ENCODE measurements at regions not wholly inside any gene's neighbourhood (a gene's known extent, or its start where the extent isn't known, plus 50 kb on each side); places are given as distances from the start of the nearest gene placed in this dataset.

DNA sequence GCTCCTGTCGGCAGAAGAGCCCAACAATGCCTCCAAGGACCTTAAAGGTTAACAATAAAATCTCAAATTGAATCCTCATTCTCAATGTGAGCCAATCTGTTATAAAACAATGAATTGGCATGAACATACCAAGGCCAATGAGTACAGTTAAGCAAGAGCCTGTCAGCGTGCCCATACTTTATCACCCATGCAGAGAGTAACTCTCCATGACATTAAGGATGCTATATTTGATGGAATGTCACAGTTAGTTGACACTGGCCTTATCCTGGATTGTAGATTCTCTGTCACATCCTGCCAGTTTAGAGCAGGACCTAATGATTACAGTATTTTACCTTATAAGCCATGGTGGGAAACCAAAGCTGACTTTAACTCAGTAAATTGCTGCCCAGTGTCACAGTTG, 335.4 kb upstream of the MDFIC2 start:
- TF ChIP-seq, protein P1, sequence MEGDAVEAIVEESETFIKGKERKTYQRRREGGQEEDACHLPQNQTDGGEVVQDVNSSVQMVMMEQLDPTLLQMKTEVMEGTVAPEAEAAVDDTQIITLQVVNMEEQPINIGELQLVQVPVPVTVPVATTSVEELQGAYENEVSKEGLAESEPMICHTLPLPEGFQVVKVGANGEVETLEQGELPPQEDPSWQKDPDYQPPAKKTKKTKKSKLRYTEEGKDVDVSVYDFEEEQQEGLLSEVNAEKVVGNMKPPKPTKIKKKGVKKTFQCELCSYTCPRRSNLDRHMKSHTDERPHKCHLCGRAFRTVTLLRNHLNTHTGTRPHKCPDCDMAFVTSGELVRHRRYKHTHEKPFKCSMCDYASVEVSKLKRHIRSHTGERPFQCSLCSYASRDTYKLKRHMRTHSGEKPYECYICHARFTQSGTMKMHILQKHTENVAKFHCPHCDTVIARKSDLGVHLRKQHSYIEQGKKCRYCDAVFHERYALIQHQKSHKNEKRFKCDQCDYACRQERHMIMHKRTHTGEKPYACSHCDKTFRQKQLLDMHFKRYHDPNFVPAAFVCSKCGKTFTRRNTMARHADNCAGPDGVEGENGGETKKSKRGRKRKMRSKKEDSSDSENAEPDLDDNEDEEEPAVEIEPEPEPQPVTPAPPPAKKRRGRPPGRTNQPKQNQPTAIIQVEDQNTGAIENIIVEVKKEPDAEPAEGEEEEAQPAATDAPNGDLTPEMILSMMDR (IDR thresholded peaks at IDR 0.05): no peak

DNA sequence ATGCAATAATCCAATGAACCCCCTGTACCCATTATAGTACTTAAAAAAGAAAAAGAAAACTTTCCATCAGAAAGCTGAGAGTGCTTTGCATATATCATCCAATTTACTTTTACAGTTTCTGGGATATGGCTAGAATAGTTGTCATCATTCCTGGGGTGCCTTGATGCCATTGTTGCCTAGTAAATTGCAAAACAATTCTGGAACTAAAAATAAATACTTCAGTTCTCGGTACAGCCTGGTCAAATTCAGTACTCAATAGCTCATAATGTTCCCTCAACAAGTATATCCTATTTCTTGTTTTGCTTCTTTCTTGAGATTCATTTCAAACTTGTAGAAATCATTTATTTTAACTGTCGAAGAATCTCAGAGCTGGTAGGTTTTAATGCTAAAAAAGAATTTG, 334.7 kb upstream of the MDFIC2 start:
- TF ChIP-seq, protein P1 (IDR thresholded peaks at IDR 0.05): no peak

DNA sequence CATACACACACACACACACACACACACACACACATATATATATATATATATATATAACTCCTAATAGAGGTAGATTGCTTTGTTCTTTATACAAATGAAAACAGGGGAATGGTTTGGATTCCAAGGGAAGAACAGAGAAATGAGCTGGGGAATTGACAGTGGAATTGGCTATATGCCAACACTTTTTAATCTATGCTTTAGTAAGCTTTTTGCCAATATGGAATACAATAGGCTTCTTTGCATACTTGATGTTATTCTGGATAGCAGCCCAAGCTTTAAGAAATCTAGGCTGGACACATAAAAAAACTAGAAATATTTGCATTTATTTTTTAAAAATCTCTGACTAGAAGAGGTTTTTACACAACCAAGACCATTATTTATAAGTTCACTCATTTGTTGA, 334.2 kb upstream of the MDFIC2 start:
- TF ChIP-seq, protein P1 (IDR thresholded peaks at IDR 0.05): no peak

DNA sequence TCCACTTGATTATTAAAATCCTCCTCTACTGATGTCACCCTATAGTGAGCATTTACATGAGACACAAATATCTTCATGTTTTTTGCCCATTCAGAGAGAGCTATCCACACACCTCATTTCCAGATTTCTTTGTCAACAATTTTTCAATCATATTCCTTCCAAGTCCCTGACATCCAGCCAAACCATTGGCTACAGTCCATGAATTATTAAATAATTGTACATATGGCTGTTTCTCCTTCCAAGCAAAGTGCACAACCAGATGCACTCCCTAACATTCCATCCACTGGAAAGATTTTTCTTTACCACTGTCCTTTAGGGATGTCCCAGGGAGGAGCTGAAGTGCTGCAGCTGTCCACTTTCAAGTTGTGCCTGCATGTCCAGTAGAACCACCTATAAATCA, 328.0 kb upstream of the MDFIC2 start:
- TF ChIP-seq, protein P1 (IDR thresholded peaks at IDR 0.05): no peak

DNA sequence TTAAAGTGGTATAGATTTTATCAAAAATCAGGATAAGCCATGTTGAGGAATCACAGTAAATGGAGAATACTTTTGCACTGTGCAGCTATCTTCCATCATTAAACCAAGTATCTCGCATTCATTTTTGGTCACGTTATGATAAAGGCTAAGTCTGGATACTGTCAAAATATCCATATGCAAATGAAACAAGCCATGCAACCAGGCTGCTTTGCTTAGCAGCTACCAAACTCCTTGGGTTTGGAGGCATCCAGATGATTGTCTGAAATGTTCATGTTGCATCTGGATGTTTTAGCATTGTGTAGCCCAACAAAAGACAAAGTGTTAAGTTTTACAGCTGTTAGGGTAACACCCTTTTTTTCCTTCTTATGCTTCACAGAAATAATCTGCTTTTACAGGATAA, 322.9 kb upstream of the MDFIC2 start:
- TF ChIP-seq, protein P1 (IDR thresholded peaks at IDR 0.05): no peak

DNA sequence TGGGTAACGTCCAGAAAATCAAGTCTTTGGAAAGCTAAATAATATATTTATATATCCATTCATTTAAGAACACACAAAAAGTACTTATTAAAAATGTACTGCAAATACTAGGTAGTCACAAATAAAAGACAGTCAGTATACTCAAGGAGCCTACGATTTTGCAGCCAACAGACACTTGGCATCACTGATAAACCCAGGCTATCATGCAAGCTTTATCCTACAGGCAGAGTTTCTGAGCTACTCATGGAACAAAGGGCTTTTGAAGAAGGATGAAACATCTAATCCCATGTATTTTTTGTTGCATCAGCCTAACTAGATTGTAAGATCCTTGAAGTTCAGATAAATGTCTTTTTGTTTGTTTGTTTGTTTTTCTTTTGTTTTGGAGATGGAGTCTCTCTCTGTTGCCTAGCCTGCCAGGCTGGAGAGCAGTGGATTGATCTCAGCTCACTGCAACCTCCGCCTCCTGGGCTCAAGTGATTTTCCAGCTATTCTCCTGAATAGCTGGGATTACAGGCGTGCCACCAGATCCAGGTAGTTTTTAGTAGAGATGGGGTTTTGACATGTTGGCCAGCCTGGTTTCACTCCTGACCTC, 319.4 kb upstream of the MDFIC2 start:
- TF ChIP-seq, protein P1 (IDR thresholded peaks at IDR 0.05): no peak

DNA sequence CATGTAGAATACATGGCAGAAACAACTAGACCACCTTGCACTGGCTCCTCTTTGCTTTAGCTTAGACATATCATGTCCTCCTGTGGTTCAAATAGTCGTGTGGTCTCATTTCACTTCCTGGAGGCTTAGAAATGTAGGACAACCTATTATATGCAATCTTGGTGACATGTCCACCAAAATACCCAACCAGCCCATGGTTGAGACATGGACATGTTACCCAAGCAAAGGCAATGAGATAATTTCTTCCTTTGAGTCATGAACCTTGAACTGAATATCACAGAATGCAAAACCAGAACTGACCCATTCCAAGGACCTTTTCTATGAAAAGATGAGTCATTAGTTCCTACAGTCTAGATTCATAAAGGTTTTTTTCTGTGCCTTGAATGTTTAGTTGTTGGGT, 309.0 kb upstream of the MDFIC2 start:
- TF ChIP-seq, protein P1 (IDR thresholded peaks at IDR 0.05): no peak

DNA sequence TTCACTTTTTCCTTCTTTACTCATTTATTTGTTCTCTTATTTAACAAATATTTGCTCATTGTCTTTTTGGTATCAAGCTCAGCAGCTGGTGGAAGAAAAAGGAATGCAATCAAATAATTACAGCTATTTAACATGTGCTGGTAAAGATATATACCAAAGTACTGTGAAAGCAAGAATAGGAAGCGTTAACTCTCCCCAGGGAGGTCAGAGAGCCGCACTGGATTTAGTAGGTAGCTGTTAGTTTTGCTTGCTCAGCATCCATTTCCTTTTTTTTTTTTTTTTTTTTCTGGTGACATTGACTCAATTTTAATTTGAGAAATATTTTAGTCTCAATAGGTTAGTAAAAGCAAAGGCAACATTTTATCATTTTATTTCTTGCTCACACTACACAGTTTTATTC, 308.5 kb upstream of the MDFIC2 start:
- TF ChIP-seq, protein P1 (IDR thresholded peaks at IDR 0.05): no peak
